Activated CD4-positive, alpha-beta T cell treated with anti-CD3 and anti-CD28 coated beads, Interleukin-2, amount 10 ng/mL, durations not matched to agents 7 days and 5 days (primary cell): ENCODE measurements at regions not wholly inside any gene's neighbourhood (a gene's known extent, or its start where the extent isn't known, plus 50 kb on each side); places are given as distances from the start of the nearest gene placed in this dataset.

Experiments
- CTCF ChIA-PET: fragments of 350-600 bp; sonication (Branson Sonifier 250); formaldehyde crosslinking; loops from one replicate; lab custom pipeline; 2021; ENCODE audit warnings: antibody characterized with exemption; lab: Charles Lee
- POLR2A ChIA-PET: fragments of 350-600 bp; sonication (Branson Sonifier 250); formaldehyde crosslinking; loops from one replicate; lab custom pipeline; 2021; ENCODE audit warnings: antibody characterized with exemption; lab: Charles Lee
- DNase-seq: peaks from one replicate; pipeline ENCODE4 v3.0.0-alpha.2; 2020
- H3K27ac Mint-ChIP-seq: one replicate; pipeline ENCODE4 v1.8.0; 2021; ENCODE audit warnings: mild to moderate bottlenecking, moderate library complexity, mixed read lengths
- H3K27me3 Mint-ChIP-seq: one replicate; pipeline ENCODE4 v1.8.0; 2021; ENCODE audit warnings: mixed read lengths
- H3K36me3 Mint-ChIP-seq: one replicate; pipeline ENCODE4 v1.8.0; 2021; ENCODE audit warnings: low read depth, mixed read lengths
- H3K4me1 Mint-ChIP-seq: one replicate; pipeline ENCODE4 v1.8.0; 2021; ENCODE audit warnings: mixed read lengths
- H3K4me3 Mint-ChIP-seq: one replicate; pipeline ENCODE4 v1.8.0; 2021; ENCODE audit warnings: mild to moderate bottlenecking, moderate library complexity, mixed read lengths
- H3K9me3 Mint-ChIP-seq: one replicate; pipeline ENCODE4 v1.8.0; 2021; ENCODE audit warnings: mixed read lengths

- peaks cover 6% of the 10 kb centered on the region for H3K9me3 Mint-ChIP-seq
- H3K36me3 Mint-ChIP-seq: peaks cover 3% of the 10 kb centered on the region
- no peak for DNase-seq
- ChIA-PET POLR2A (no interaction called here), CTCF (interaction anchor here (0.5 kb wide), 1 partner anchor 10 kb away, joined by 3 read pairs; no protein-coding TSS in a partner anchor)
- H3K27ac Mint-ChIP-seq: no peak overlapping the region
- H3K4me1 Mint-ChIP-seq: no peaks in the 10 kb centered on the region
- no peak overlapping the region for H3K4me3 Mint-ChIP-seq
- no peaks in the 10 kb centered on the region for H3K27me3 Mint-ChIP-seq
These were observed 176.2 kb downstream of the RHOU start for GRCh38 chr1:228911225-228912210.

- no peak overlapping the region for H3K27ac Mint-ChIP-seq
- CTCF ChIA-PET: no interaction called here
- POLR2A ChIA-PET: no interaction called here
These were observed 178.5 kb downstream of the RHOU start for GRCh38 chr1:228913626-228914414.

GRCh38 chr1:228914700-228915099 lies 179.4 kb downstream of the RHOU start:
- H3K4me3 Mint-ChIP-seq: no peak overlapping the region
- no peak for DNase-seq
- POLR2A ChIA-PET: no interaction called here
- no peak overlapping the region for H3K27ac Mint-ChIP-seq
- H3K27me3 Mint-ChIP-seq: no peaks in the 10 kb centered on the region
- H3K9me3 Mint-ChIP-seq: peaks cover 7% of the 10 kb centered on the region
- H3K4me1 Mint-ChIP-seq: no peaks in the 10 kb centered on the region
- CTCF ChIA-PET: no interaction called here
- H3K36me3 Mint-ChIP-seq: peaks cover 3% of the 10 kb centered on the region

More at GRCh38 chr1:228913626-228914414, 178.5 kb downstream of the RHOU start:
- Mint-ChIP-seq H3K4me1 (no peaks in the 10 kb centered on the region), H3K36me3 (peaks cover 3% of the 10 kb centered on the region), H3K9me3 (peaks cover 7% of the 10 kb centered on the region), H3K4me3 (no peak overlapping the region), H3K27me3 (no peaks in the 10 kb centered on the region)
- DNase-seq: no peak

- H3K9me3 Mint-ChIP-seq: peaks cover 7% of the 10 kb centered on the region
- ChIA-PET CTCF (no interaction called here), POLR2A (no interaction called here)
- H3K27ac Mint-ChIP-seq: no peak overlapping the region
- no peak overlapping the region for H3K4me3 Mint-ChIP-seq
- DNase-seq: no peak
- peaks cover 3% of the 10 kb centered on the region for H3K36me3 Mint-ChIP-seq
- no peaks in the 10 kb centered on the region for H3K27me3 Mint-ChIP-seq
- H3K4me1 Mint-ChIP-seq: peaks cover 8% of the 10 kb centered on the region
These were observed 182.1 kb downstream of the RHOU start for GRCh38 chr1:228917342-228917741.

- DNase-seq: no peak
- Mint-ChIP-seq H3K4me3 (no peak overlapping the region), H3K36me3 (peaks cover 3% of the 10 kb centered on the region), H3K27me3 (no peaks in the 10 kb centered on the region), H3K27ac (no peak overlapping the region), H3K9me3 (peaks cover 8% of the 10 kb centered on the region), H3K4me1 (peaks cover 10% of the 10 kb centered on the region)
- ChIA-PET CTCF (interaction anchor here (1.4 kb wide), 1 partner anchor 8 kb away, joined by 3 read pairs; no protein-coding TSS in a partner anchor), POLR2A (no interaction called here)
These were observed 182.5 kb downstream of the RHOU start for GRCh38 chr1:228917755-228918154.

- Mint-ChIP-seq H3K9me3 (peaks cover 10% of the 10 kb centered on the region), H3K4me3 (no peak overlapping the region), H3K27ac (no peak overlapping the region), H3K27me3 (no peaks in the 10 kb centered on the region), H3K4me1 (peaks cover 10% of the 10 kb centered on the region), H3K36me3 (peaks cover 3% of the 10 kb centered on the region)
- ChIA-PET POLR2A (no interaction called here), CTCF (interaction anchor here (1.4 kb wide), 1 partner anchor 9 kb away, joined by 3 read pairs; no protein-coding TSS in a partner anchor)
- DNase-seq: no peak
These were observed 183.1 kb downstream of the RHOU start for GRCh38 chr1:228918335-228918734.

- Mint-ChIP-seq H3K36me3 (peaks cover 4% of the 10 kb centered on the region), H3K27ac (no peak overlapping the region), H3K9me3 (peaks cover 15% of the 10 kb centered on the region), H3K27me3 (no peaks in the 10 kb centered on the region), H3K4me1 (peaks cover 10% of the 10 kb centered on the region), H3K4me3 (no peak overlapping the region)
- ChIA-PET CTCF (no interaction called here), POLR2A (no interaction called here)
- no peak for DNase-seq
These were observed 184.6 kb downstream of the RHOU start for GRCh38 chr1:228919914-228920313.

- ChIA-PET POLR2A (no interaction called here), CTCF (no interaction called here)
- H3K27ac Mint-ChIP-seq: no peak overlapping the region
- H3K27me3 Mint-ChIP-seq: no peaks in the 10 kb centered on the region
- H3K9me3 Mint-ChIP-seq: peaks cover 16% of the 10 kb centered on the region
- H3K4me3 Mint-ChIP-seq: no peak overlapping the region
- no peak for DNase-seq
- H3K4me1 Mint-ChIP-seq: peaks cover 10% of the 10 kb centered on the region
- H3K36me3 Mint-ChIP-seq: peaks cover 4% of the 10 kb centered on the region
These were observed 185.6 kb downstream of the RHOU start for GRCh38 chr1:228920831-228921230.

GRCh38 chr1:228921481-228921880 lies 186.2 kb downstream of the RHOU start:
- Mint-ChIP-seq H3K36me3 (peaks cover 2% of the 10 kb centered on the region), H3K27me3 (no peaks in the 10 kb centered on the region), H3K9me3 (peaks cover 13% of the 10 kb centered on the region), H3K4me1 (peaks cover 10% of the 10 kb centered on the region), H3K27ac (no peak overlapping the region), H3K4me3 (no peak overlapping the region)
- ChIA-PET POLR2A (no interaction called here), CTCF (interaction anchor here (0.6 to 1.7 kb wide), 4 partner anchors 9 to 15 kb away, joined by 3 to 8 read pairs (median 3); no protein-coding TSS in a partner anchor)
- no peak for DNase-seq

- POLR2A ChIA-PET: no interaction called here
- Mint-ChIP-seq H3K4me3 (no peak overlapping the region), H3K4me1 (peaks cover 16% of the 10 kb centered on the region), H3K27ac (no peak overlapping the region), H3K36me3 (peaks cover 2% of the 10 kb centered on the region), H3K27me3 (no peaks in the 10 kb centered on the region), H3K9me3 (peaks cover 11% of the 10 kb centered on the region)
- DNase-seq: no peak
- CTCF ChIA-PET: interaction anchor here (1.7 kb wide), 1 partner anchor 8 kb away, joined by 8 read pairs; no protein-coding TSS in a partner anchor
These were observed 187.6 kb downstream of the RHOU start for GRCh38 chr1:228922722-228923376.

GRCh38 chr1:228923973-228924686 lies 188.9 kb downstream of the RHOU start:
- Mint-ChIP-seq H3K27ac (no peak overlapping the region), H3K4me1 (peaks cover 26% of the 10 kb centered on the region), H3K27me3 (no peaks in the 10 kb centered on the region), H3K9me3 (peaks cover 11% of the 10 kb centered on the region), H3K4me3 (no peak overlapping the region), H3K36me3 (peaks cover 2% of the 10 kb centered on the region)
- no peak for DNase-seq
- POLR2A ChIA-PET: no interaction called here
- CTCF ChIA-PET: no interaction called here

GRCh38 chr1:228925691-228926090 lies 190.4 kb downstream of the RHOU start:
- no peak for DNase-seq
- H3K4me1 Mint-ChIP-seq: peaks cover 26% of the 10 kb centered on the region
- POLR2A ChIA-PET: no interaction called here
- H3K36me3 Mint-ChIP-seq: peaks cover 3% of the 10 kb centered on the region
- CTCF ChIA-PET: no interaction called here
- H3K9me3 Mint-ChIP-seq: peaks cover 17% of the 10 kb centered on the region
- H3K4me3 Mint-ChIP-seq: no peak overlapping the region
- H3K27ac Mint-ChIP-seq: no peak overlapping the region
- peaks cover 2% of the 10 kb centered on the region for H3K27me3 Mint-ChIP-seq
